ENCODE measurements at regions not wholly inside any gene's neighbourhood (a gene's known extent, or its start where the extent isn't known, plus 50 kb on each side); places are given as distances from the start of the nearest gene placed in this dataset.
"Not testable (repeated sequence)": the region's sequence is repeated elsewhere in the genome, so short reads cannot be mapped to it uniquely, and the experiment has no call there.

- H3K36me3 ChIP-seq (ENCODE audit: control insufficient read depth, insufficient read depth, low read length); in situ Hi-C loops (cut with MboI); intact Hi-C loops (cut with micrococcal nuclease); CTCF ChIA-PET (ENCODE audit: low intra/inter-chr PET ratio); FAIRE-seq; H4K20me1 ChIP-seq (replicated peaks; ENCODE audit: control insufficient read depth, insufficient read depth, low read length); H3K27ac ChIP-seq (ENCODE audit: extremely low read depth, low read depth, low read length); H3K9me1 ChIP-seq (ENCODE audit: control insufficient read depth, insufficient read depth, low read length); H3K4me1 ChIP-seq (replicated peaks in 1 of 2; ENCODE audit: control insufficient read depth in 2 of 2, insufficient read depth in 2 of 2, low read length in 2 of 2); H3K27me3 ChIP-seq (ENCODE audit: control insufficient read depth in 2 of 2, insufficient read depth in 2 of 2, low read length in 2 of 2); H3K79me2 ChIP-seq (ENCODE audit: control insufficient read depth, insufficient read depth, low read length); H3K4me3 ChIP-seq; H3K9ac ChIP-seq (ENCODE audit: insufficient read depth in 1 of 2, low read depth in 2 of 2, low read length in 2 of 2); H3K9me3 ChIP-seq (replicated peaks; ENCODE audit: control insufficient read depth, insufficient read depth, low read depth, low read length): not testable (repeated sequence)
- TSS peak; percentile 67 for BruUV-seq (replicated peaks)
- DNase-seq (ENCODE audit: extremely low read depth in 1 of 4, low spot score in 3 of 4) (peak in 2 of 4 experiments; percentile 4 to 8), ATAC-seq (peak; percentile 67)
- H3K4me2 ChIP-seq (ENCODE audit: insufficient read depth, low read length) = peak overlapping the region; percentile 52
- TF ChIP-seq YY1 (IDR thresholded peaks at IDR 0.05; ENCODE audit: borderline replicate concordance in 1 of 3, control insufficient read depth in 1 of 3, extremely low read depth in 1 of 3, insufficient read depth in 3 of 3, insufficient read length in 1 of 3, insufficient replicate concordance in 2 of 3, low read depth in 1 of 3, low read length in 2 of 3) = peak in 2 of 3 experiments; percentile 6 to 64
- TF ChIP-seq MGA (IDR thresholded peaks at IDR 0.05) = peak; percentile 66
- TF ChIP-seq L3MBTL2 (IDR thresholded peaks at IDR 0.05) = peak; percentile 47; the same call in 1 of the 2 replicates
- TF ChIP-seq RBFOX2 (IDR thresholded peaks at IDR 0.05; ENCODE audit: low read depth, low read length) = 0 out of 2 replicates have a peak, but pooled peaks have one; percentile 2
- TF ChIP-seq NFRKB (IDR thresholded peaks at IDR 0.05; ENCODE audit: low read depth) = peak; percentile 33; the same call in 1 of the 2 replicates
- POLR2A ChIA-PET = interaction anchor here (1.4 kb wide), 1 partner anchor 13 kb away, joined by 3 read pairs; no protein-coding TSS in a partner anchor
- 3% methylated on average over 4 of the region's 15 CpGs for WGBS (ENCODE audit: insufficient coverage, low coverage, missing lambda C conversion rate)
- H2AFZ ChIP-seq (ENCODE audit: low read depth, low read length) = peak overlapping the region; percentile 89
Observed at GRCh38 chr18:47354061-47354460, 102.6 kb upstream of the SKOR2 start.

All from K562 (cell line).